CD4-positive, alpha-beta T cell (primary cell): ENCODE measurements at regions not wholly inside any gene's neighbourhood (a gene's known extent, or its start where the extent isn't known, plus 50 kb on each side); places are given as distances from the start of the nearest gene placed in this dataset.

Experiments used
- ATAC-seq: fragments of 200-7000 bp; cut with Tn5 transposase; one replicate; pipeline ENCODE4 v1.10.0; 2022; ENCODE audit warnings: mild to moderate bottlenecking; ENCODE audit not compliant: poor library complexity
- CTCF ChIA-PET: fragments of 350-600 bp; sonication (Branson Sonifier 250); formaldehyde crosslinking; loops from one replicate; lab custom pipeline; 2021; ENCODE audit warnings: antibody characterized with exemption, inconsistent platforms; lab: Charles Lee
- POLR2A ChIA-PET: fragments of 350-600 bp; sonication (Branson Sonifier 250); formaldehyde crosslinking; loops from one replicate; lab custom pipeline; 2021; ENCODE audit warnings: antibody characterized with exemption, inconsistent platforms; lab: Charles Lee
- DNase-seq, 14 experiments: peaks; one replicate each; pipeline ENCODE4 v3.0.0-alpha.2; 2013 to 2020; ENCODE audit warnings: mixed read lengths in 2 of 14
- H3K27ac ChIP-seq, 2 donors: one replicate each; pipeline versions ENCODE4 v1.5.1 to v1.7.0; 2013; ENCODE audit warnings: low read length in 2 of 2, low read depth in 1 of 2, mild to moderate bottlenecking in 1 of 2
- H3K27me3 ChIP-seq, 2 experiments: 1 replicate in 1 of 2; 2 replicates in 1 of 2; pipeline versions ENCODE4 v1.6.1 to v1.7.0; 2013; ENCODE audit warnings: low read length in 2 of 2, control low read depth in 1 of 2, mild to moderate bottlenecking in 1 of 2, moderate library complexity in 1 of 2; ENCODE audit not compliant: insufficient read depth in 2 of 2, control insufficient read depth in 1 of 2
- H3K36me3 ChIP-seq: one replicate; pipeline ENCODE4 v1.6.1; 2013; ENCODE audit warnings: low read length, control low read depth; ENCODE audit not compliant: insufficient read depth
- H3K4me1 ChIP-seq: one replicate; pipeline ENCODE4 v1.6.1; 2013; ENCODE audit warnings: low read length, control low read depth; ENCODE audit not compliant: insufficient read depth
- H3K4me3 ChIP-seq: one replicate; pipeline ENCODE4 v1.5.1; 2013; ENCODE audit warnings: mild to moderate bottlenecking, low read length, moderate library complexity
- H3K9me3 ChIP-seq, 2 experiments: 1 replicate in 1 of 2; 2 replicates in 1 of 2; pipeline versions ENCODE4 v1.6.1 to v1.7.0; 2013; ENCODE audit warnings: low read length in 2 of 2, mild to moderate bottlenecking in 2 of 2, control low read depth in 1 of 2, moderate library complexity in 1 of 2; ENCODE audit not compliant: control insufficient read depth in 1 of 2, insufficient read depth in 1 of 2
- H3K27ac Mint-ChIP-seq: one replicate; pipeline ENCODE4 v1.8.0; 2020; ENCODE audit warnings: mixed read lengths
- H3K27me3 Mint-ChIP-seq: one replicate; pipeline ENCODE4 v1.8.0; 2021; ENCODE audit warnings: mixed read lengths
- H3K36me3 Mint-ChIP-seq: one replicate; pipeline ENCODE4 v1.8.0; 2021; ENCODE audit warnings: low read depth, mixed read lengths
- H3K4me1 Mint-ChIP-seq: one replicate; pipeline ENCODE4 v1.8.0; 2021; ENCODE audit warnings: low read depth, mixed read lengths
- H3K4me3 Mint-ChIP-seq: one replicate; pipeline ENCODE4 v1.8.0; 2020; ENCODE audit warnings: mild to moderate bottlenecking, mixed read lengths
- H3K9me3 Mint-ChIP-seq: one replicate; pipeline ENCODE4 v1.8.0; 2020; ENCODE audit warnings: mixed read lengths
- CTCF ChIP-seq: fragments of 200-600 bp; IDR thresholded peaks from one replicate; pipeline ENCODE4 v1.8.0; 2022; ENCODE audit warnings: antibody characterized with exemption, mild to moderate bottlenecking
- intact Hi-C, 2 experiments: fragments of 100-400 bp; cut with DNase I in 1 of 2; cut with micrococcal nuclease in 1 of 2; formaldehyde crosslinking; loops; one replicate each; pipeline versions ENCODE4 v1.15.1 to v1.9.0; 2023 to 2025; cut with DNase I, micrococcal nuclease

- H3K4me1 ChIP-seq: no peaks in the 10 kb centered on the region
- Mint-ChIP-seq H3K27ac (no peak overlapping the region), H3K4me1 (no peaks in the 10 kb centered on the region), H3K9me3 (peaks cover 8% of the 10 kb centered on the region), H3K4me3 (no peak overlapping the region), H3K27me3 (no peaks in the 10 kb centered on the region), H3K36me3 (no peaks in the 10 kb centered on the region)
- H3K27ac ChIP-seq: no peak overlapping the region
- no peak for TF ChIP-seq CTCF
- POLR2A ChIA-PET: no interaction called here
- ATAC-seq (no peak), DNase-seq (no peak)
- H3K27me3 ChIP-seq: no peaks in the 10 kb centered on the region
- no peaks in the 10 kb centered on the region for H3K36me3 ChIP-seq
- peaks cover 0 to 10% of the 10 kb centered on the region in 2 experiments for H3K9me3 ChIP-seq
- intact Hi-C loops: no loop called here
- CTCF ChIA-PET: no interaction called here
- H3K4me3 ChIP-seq: no peak overlapping the region
Observed at GRCh38 chr12:127893895-127894609, 372.9 kb upstream of the TMEM132C start.

DNA sequence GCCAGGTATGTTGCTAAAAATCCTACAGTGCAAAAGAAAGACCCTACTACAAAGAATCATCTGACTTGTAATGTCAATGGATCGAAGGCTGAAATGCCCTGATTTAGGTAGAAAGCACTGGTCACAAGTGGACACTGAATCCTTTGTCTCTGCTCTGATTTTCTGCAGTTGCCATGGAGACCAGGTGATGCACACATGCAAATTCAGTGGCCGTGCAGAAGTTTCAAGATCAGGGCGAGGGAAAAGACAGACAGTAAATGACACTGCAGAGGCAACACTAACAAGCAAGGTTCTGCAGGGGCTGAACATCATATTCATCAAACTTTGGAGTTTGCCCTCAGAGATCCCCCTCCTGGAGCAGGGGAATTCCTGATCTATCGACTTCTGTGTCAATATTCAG is 370.3 kb upstream of the TMEM132C start:
- Histone ChIP-seq H3K4me3 (no peak overlapping the region), H3K9me3 (peaks cover 0 to 12% of the 10 kb centered on the region in 2 experiments), H3K27me3 (no peaks in the 10 kb centered on the region), H3K27ac (no peak overlapping the region), H3K4me1 (no peaks in the 10 kb centered on the region), H3K36me3 (no peaks in the 10 kb centered on the region)
- TF ChIP-seq CTCF: no peak
- no peak for DNase-seq
- Mint-ChIP-seq H3K9me3 (peaks cover 3% of the 10 kb centered on the region), H3K4me3 (no peak overlapping the region), H3K27ac (no peak overlapping the region), H3K36me3 (no peaks in the 10 kb centered on the region), H3K27me3 (no peaks in the 10 kb centered on the region), H3K4me1 (no peaks in the 10 kb centered on the region)
- POLR2A ChIA-PET: no interaction called here
- ATAC-seq: no peak
- CTCF ChIA-PET: no interaction called here
- intact Hi-C loops: no loop called here

GRCh38 chr12:127898616-127899015 is 368.4 kb upstream of the TMEM132C start:
- H3K9me3 Mint-ChIP-seq: peaks cover 3% of the 10 kb centered on the region
- ATAC-seq (no peak), DNase-seq (no peak)
- H3K4me3 Mint-ChIP-seq: no peak overlapping the region
- TF ChIP-seq CTCF: no peak
- Histone ChIP-seq H3K4me3 (no peak overlapping the region), H3K27me3 (no peaks in the 10 kb centered on the region), H3K9me3 (peaks cover 0 to 10% of the 10 kb centered on the region in 2 experiments), H3K27ac (no peak overlapping the region), H3K4me1 (no peaks in the 10 kb centered on the region), H3K36me3 (no peaks in the 10 kb centered on the region)
- H3K27me3 Mint-ChIP-seq: no peaks in the 10 kb centered on the region
- POLR2A ChIA-PET: no interaction called here
- no peaks in the 10 kb centered on the region for H3K4me1 Mint-ChIP-seq
- CTCF ChIA-PET: no interaction called here
- intact Hi-C loops: no loop called here
- no peaks in the 10 kb centered on the region for H3K36me3 Mint-ChIP-seq
- H3K27ac Mint-ChIP-seq: no peak overlapping the region
